HepG2 (cell line): ENCODE measurements at regions not wholly inside any gene's neighbourhood (a gene's known extent, or its start where the extent isn't known, plus 50 kb on each side); places are given as distances from the start of the nearest gene placed in this dataset.

ENCODE experiments used
- ARID3A ChIP-seq: IDR thresholded peaks from 2 replicates; pipeline ENCODE4 v1.6.1; 2012; ENCODE audit warnings: low read depth, low read length, improper control_type of control experiment
- DPF2 ChIP-seq: sonication (generic); formaldehyde crosslinking; IDR thresholded peaks from 2 replicates; pipeline ENCODE4 v1.4.0; 2020; ENCODE audit warnings: mild to moderate bottlenecking, low read depth, missing genetic modification reagents, borderline replicate concordance
- RAD21 ChIP-seq: fragments of 450-650 bp; formaldehyde crosslinking; IDR thresholded peaks from 2 replicates; pipeline ENCODE4 v1.5.0; 2020; ENCODE audit warnings: mild to moderate bottlenecking
- SIX4 ChIP-seq: sonication (generic); formaldehyde crosslinking; IDR thresholded peaks from 2 replicates; pipeline ENCODE4 v1.4.0; 2020; ENCODE audit warnings: missing genetic modification reagents
- TGIF2 ChIP-seq: IDR thresholded peaks from 2 replicates; pipeline ENCODE4 v1.6.1; 2016; ENCODE audit warnings: control low read depth, missing compliant biosample characterization
- ZNF17 ChIP-seq: sonication (generic); formaldehyde crosslinking; IDR thresholded peaks from 2 replicates; pipeline ENCODE4 v1.5.0; 2020; ENCODE audit warnings: mild to moderate bottlenecking, missing genetic modification reagents
- ZNF3 ChIP-seq: IDR thresholded peaks from 2 replicates; pipeline ENCODE4 v1.7.0; 2017; ENCODE audit warnings: inconsistent platforms
- ZNF362 ChIP-seq: sonication (generic); formaldehyde crosslinking; IDR thresholded peaks from 2 replicates; pipeline ENCODE4 v1.4.0; 2020; ENCODE audit warnings: missing genetic modification reagents, mild to moderate bottlenecking, borderline replicate concordance
- ZNF430 ChIP-seq: sonication (generic); formaldehyde crosslinking; IDR thresholded peaks from 2 replicates; pipeline ENCODE4 v1.9.0; 2021; ENCODE audit warnings: mild to moderate bottlenecking, missing genetic modification reagents
- ZNF451 ChIP-seq: sonication (generic); formaldehyde crosslinking; IDR thresholded peaks from 2 replicates; pipeline ENCODE4 v1.5.0; 2020; ENCODE audit warnings: mild to moderate bottlenecking, missing genetic modification reagents
- ZNF646 ChIP-seq: sonication (generic); formaldehyde crosslinking; IDR thresholded peaks from 2 replicates; pipeline ENCODE4 v1.9.0; 2021; ENCODE audit warnings: mild to moderate bottlenecking, missing genetic modification reagents

GRCh38 chr7:101743241-101743994, 74.0 kb upstream of the CUX1 start (continued):
- TF ChIP-seq ZNF646 (no peak), ZNF451 (CRISPR knock-in tag) (no peak), ZNF3 (no peak), ZNF17 (CRISPR knock-in tag) (no peak), DPF2 (CRISPR knock-in tag) (no peak), SIX4 (CRISPR knock-in tag) (no peak), TGIF2 (CRISPR knock-in tag) (no peak), ZNF362 (no peak), ARID3A (peak; percentile 25; the same call in 1 of the 2 replicates), ZNF430 (CRISPR knock-in tag) (no peak), RAD21 (CRISPR knock-in tag) (0 out of 2 replicates have a peak, but pooled peaks have one; percentile 24)
